Heart left ventricle (tissue), 13 donors: ENCODE measurements at regions not wholly inside any gene's neighbourhood (a gene's known extent, or its start where the extent isn't known, plus 50 kb on each side); places are given as distances from the start of the nearest gene placed in this dataset.

Experiments used
- CTCF ChIP-seq, 12 donors: fragments of 200-600 bp; sonication (generic) in 4 of 12; IDR thresholded peaks; one replicate each; pipeline versions ENCODE4 v1.5.0 to v1.8.0; 2018 to 2022; ENCODE audit warnings: antibody characterized with exemption in 12 of 12, mild to moderate bottlenecking in 5 of 12
- POLR2A ChIP-seq, 2 donors: fragments of 450-650 bp; IDR thresholded peaks; one replicate each; pipeline ENCODE4 v1.6.1; 2017; ENCODE audit warnings: antibody characterized with exemption in 2 of 2, mild to moderate bottlenecking in 2 of 2, moderate library complexity in 2 of 2
- donor health status: ischemic (EF 13 %, LVEDD 7.1; RV severe dilation, severe dysfunction).
- donor health status: DM: no; HTN: yes; CAD: no.
- donor health status: DM: no; HTN: no; CAD: no.
- donor health status: ischemic (EF 25% LVEDD 6.9; RV normal size, moderate dysfunction).
- donor health status: ischemic (EF 25% LVEDD 5.7; RV mildly dilated, moderate dysfunction).
- donor health status: ischemic (EF 35%, LVEDD 5.7; RV mildly dilated, moderate dysfunction).
- donor health status: nonischemic (EF 11% LVEDD 7.7; RV severe dilation, severe dysfunction).
- donor health status: DM: yes; HTN: yes; CAD: no.
- donor health status: PGD.
- donor health status: ischemic (EF 29% LVEDD 5.4; RV normal size, mild dysfunction).
- donor health status: nonischemic (EF 23%, LVEDD 6.1; RV moderate dilation, normal function).

- TF ChIP-seq POLR2A (IDR thresholded peaks at IDR 0.05): no peak
- TF ChIP-seq CTCF (IDR thresholded peaks at IDR 0.05): no peak
Observed at GRCh38 chr13:31887286-31887685, 144.3 kb upstream of the FRY start.
